GM18909 (cell line): ENCODE measurements at regions not wholly inside any gene's neighbourhood (a gene's known extent, or its start where the extent isn't known, plus 50 kb on each side); places are given as distances from the start of the nearest gene placed in this dataset.
A peak's percentile ranks its signal among the peaks of the same experiment; 100 is the strongest.
"Not testable (repeated sequence)": the region's sequence is repeated elsewhere in the genome, so short reads cannot be mapped to it uniquely, and the experiment has no call there.

ENCODE experiments used
- ATAC-seq: cut with Tn5 transposase; IDR thresholded peaks from one replicate; pipeline ENCODE4 v1.9.1; 2021; ENCODE audit warnings: mild to moderate bottlenecking; ENCODE audit not compliant: unreplicated experiment, poor library complexity

- ATAC-seq = no peak
Observed at GRCh38 chr12:66768293-66768692, 89.4 kb upstream of the GRIP1 start.

- ATAC-seq = no peak
Observed at GRCh38 chr12:66774929-66775328, 96.1 kb upstream of the GRIP1 start.

GRCh38 chr12:66775871-66776270 lies 97.0 kb upstream of the GRIP1 start:
- ATAC-seq = no peak

- ATAC-seq = peak; percentile 89
Observed at GRCh38 chr12:66776974-66777373, 98.1 kb upstream of the GRIP1 start.

GRCh38 chr12:66779466-66779865 lies 100.6 kb upstream of the GRIP1 start:
- no peak for ATAC-seq

- ATAC-seq = no peak
Observed at GRCh38 chr12:66786531-66787308, 107.8 kb upstream of the GRIP1 start.

- no peak for ATAC-seq
Observed at GRCh38 chr12:66799551-66799950, 120.7 kb upstream of the GRIP1 start.

- ATAC-seq = no peak
Observed at GRCh38 chr12:66800046-66800445, 121.2 kb upstream of the GRIP1 start.

- no peak for ATAC-seq
Observed at GRCh38 chr12:66803930-66804329, 125.1 kb upstream of the GRIP1 start.

- no peak for ATAC-seq
Observed at GRCh38 chr12:66804563-66804974, 125.7 kb upstream of the GRIP1 start.

GRCh38 chr12:66808606-66809005 lies 129.7 kb upstream of the GRIP1 start:
- ATAC-seq = no peak

- no peak for ATAC-seq
Observed at GRCh38 chr12:66813137-66813892, 134.4 kb upstream of the GRIP1 start.

GRCh38 chr12:66819587-66819986 lies 140.7 kb upstream of the GRIP1 start:
- ATAC-seq = no peak

GRCh38 chr12:66822961-66823360 lies 144.1 kb upstream of the GRIP1 start:
- ATAC-seq = no peak

GRCh38 chr12:66823857-66824570 lies 145.1 kb upstream of the GRIP1 start:
- no peak for ATAC-seq

GRCh38 chr12:66825921-66826320 lies 147.0 kb upstream of the GRIP1 start:
- ATAC-seq = not testable (repeated sequence)

GRCh38 chr12:66829660-66830325 lies 150.9 kb upstream of the GRIP1 start:
- no peak for ATAC-seq

- no peak for ATAC-seq
Observed at GRCh38 chr12:66831495-66831894, 152.6 kb upstream of the GRIP1 start.

- no peak for ATAC-seq
Observed at GRCh38 chr12:66832997-66833396, 154.1 kb upstream of the GRIP1 start.

- ATAC-seq = no peak
Observed at GRCh38 chr12:66836623-66837310, 157.9 kb upstream of the GRIP1 start.
